K562 (cell line): ENCODE measurements at regions not wholly inside any gene's neighbourhood (a gene's known extent, or its start where the extent isn't known, plus 50 kb on each side); places are given as distances from the start of the nearest gene placed in this dataset.

Experiments
- ATAC-seq: fragments of 200-7000 bp; cut with Tn5 transposase; 3 replicates; pipeline ENCODE4 v1.9.1; 2020; ENCODE audit warnings: moderate library complexity
- BruUV-seq: library from RNA; stranded (reverse); fragments of 400-500 nt; replicated peaks from 2 replicates; lab custom pipeline; 2021; lab: Mats Ljungman, UMichigan
- CTCF ChIA-PET: fragments of 300-600 bp; formaldehyde crosslinking; extraction: SDS; loops from one replicate; lab custom pipeline; 2021; ENCODE audit warnings: low intra/inter-chr PET ratio; lab: Yijun Ruan, JAX
- POLR2A ChIA-PET: fragments of 300-600, 350-650 bp; sonication (Branson Sonifier 250); formaldehyde crosslinking; extraction: SDS; loops from one replicate; lab custom pipeline; 2021; ENCODE audit warnings: antibody characterized with exemption, inconsistent platforms; lab: Yijun Ruan, JAX
- DNase-seq, 4 experiments: peaks; one replicate each; pipeline versions ENCODE4 v3.0.0 to v3.0.0-alpha.2; 2011 to 2018; ENCODE audit warnings: low spot score in 3 of 4, mixed read lengths in 3 of 4; ENCODE audit errors: extremely low read depth in 1 of 4
- FAIRE-seq: peaks from 2 replicates; lab custom pipeline; 2011; peaks lifted over from hg19 to GRCh38; lab: Jason Lieb, UNC
- H2AFZ ChIP-seq: 2 replicates; pipeline ENCODE4 v1.6.0; 2011; ENCODE audit warnings: low read depth, low read length, control low read depth, inconsistent platforms
- H3K27ac ChIP-seq: fragments of 200-600 bp; 3 replicates; pipeline ENCODE4 v1.8.0; 2011; ENCODE audit warnings: low read depth, mild to moderate bottlenecking, control low read depth, inconsistent platforms, low read length, moderate library complexity, mixed read lengths; ENCODE audit errors: extremely low read depth
- H3K27me3 ChIP-seq, 2 experiments: fragments of 300-600 bp in 1 of 2; 2 replicates in 1 of 2; 3 replicates in 1 of 2; pipeline versions ENCODE4 v1.6.0 to v1.8.0; 2011; ENCODE audit warnings: inconsistent platforms in 2 of 2, low read length in 2 of 2, mild to moderate bottlenecking in 1 of 2, mixed read lengths in 1 of 2, moderate library complexity in 1 of 2; ENCODE audit not compliant: control insufficient read depth in 2 of 2, insufficient read depth in 2 of 2
- H3K36me3 ChIP-seq: fragments of 300-600 bp; 3 replicates; pipeline ENCODE4 v1.8.0; 2011; ENCODE audit warnings: mild to moderate bottlenecking, low read length, inconsistent platforms; ENCODE audit not compliant: control insufficient read depth, insufficient read depth
- H3K4me1 ChIP-seq, 2 experiments: fragments of 200-600 bp in 1 of 2; replicated peaks in 1 of 2; 2 replicates in 1 of 2; 3 replicates in 1 of 2; pipeline versions ENCODE4 v1.5.1 to v1.8.0; 2011; ENCODE audit warnings: inconsistent platforms in 2 of 2, low read length in 2 of 2, mild to moderate bottlenecking in 1 of 2, mixed read lengths in 1 of 2, moderate library complexity in 1 of 2; ENCODE audit not compliant: control insufficient read depth in 2 of 2, insufficient read depth in 2 of 2
- H3K4me2 ChIP-seq: 2 replicates; pipeline ENCODE4 v1.6.1; 2011; ENCODE audit warnings: low read length, control low read depth, inconsistent platforms, mixed read lengths; ENCODE audit not compliant: insufficient read depth
- H3K4me3 ChIP-seq: fragments of 200-600 bp; sonication (generic), shearing (Covaris generic); 2 replicates; pipeline ENCODE4 v1.5.1; 2016; ENCODE audit warnings: control low read depth, inconsistent platforms
- H3K79me2 ChIP-seq: fragments of 200-600 bp; 3 replicates; pipeline ENCODE4 v1.8.0; 2011; ENCODE audit warnings: low read length, inconsistent platforms; ENCODE audit not compliant: control insufficient read depth, insufficient read depth
- H3K9ac ChIP-seq, 2 experiments: 2 replicates each; pipeline versions ENCODE4 v1.6.0 to v1.6.1; 2011; ENCODE audit warnings: low read depth in 2 of 2, low read length in 2 of 2, control low read depth in 1 of 2, inconsistent platforms in 1 of 2, mild to moderate bottlenecking in 1 of 2, mixed read lengths in 1 of 2; ENCODE audit not compliant: insufficient read depth in 1 of 2
- H3K9me1 ChIP-seq: one replicate; pipeline ENCODE4 v1.6.0; 2011; ENCODE audit warnings: inconsistent platforms, mild to moderate bottlenecking, low read length, moderate library complexity; ENCODE audit not compliant: control insufficient read depth, insufficient read depth
- H3K9me3 ChIP-seq: replicated peaks from 2 replicates; pipeline ENCODE4 v1.5.1; 2011; ENCODE audit warnings: low read depth, low read length, inconsistent platforms; ENCODE audit not compliant: control insufficient read depth, insufficient read depth
- H4K20me1 ChIP-seq: replicated peaks from 2 replicates; pipeline ENCODE4 v1.6.1; 2011; ENCODE audit warnings: low read length, inconsistent platforms, mixed read lengths; ENCODE audit not compliant: control insufficient read depth, insufficient read depth
- AFF1 ChIP-seq, 2 experiments: fragments of 450-650 bp; IDR thresholded peaks; 2 replicates each; pipeline ENCODE4 v1.6.1; 2018; ENCODE audit warnings: mild to moderate bottlenecking in 2 of 2, low read depth in 1 of 2; ENCODE audit not compliant: partially characterized antibody in 2 of 2
- ARHGAP35 ChIP-seq: fragments of 450-650 bp; IDR thresholded peaks from 2 replicates; pipeline ENCODE4 v1.6.1; 2018; ENCODE audit not compliant: partially characterized antibody
- ARID1B ChIP-seq: fragments of 450-650 bp; IDR thresholded peaks from 2 replicates; pipeline ENCODE4 v1.6.1; 2016; ENCODE audit warnings: antibody characterized with exemption, mild to moderate bottlenecking, inconsistent platforms
- ARID3A ChIP-seq: IDR thresholded peaks from 2 replicates; pipeline ENCODE4 v1.6.1; 2012; ENCODE audit warnings: low read depth, low read length, improper control_type of control experiment, borderline replicate concordance
- DNMT1 ChIP-seq: fragments of 450-650 bp; IDR thresholded peaks from 2 replicates; pipeline ENCODE4 v1.6.1; 2016; ENCODE audit warnings: antibody characterized with exemption, mild to moderate bottlenecking
- ESRRB ChIP-seq: fragments of 250-450 bp; sonication (Bioruptor Pico); IDR thresholded peaks from 2 replicates; pipeline ENCODE4 v1.5.0; 2020; ENCODE audit warnings: mild to moderate bottlenecking, moderate library complexity, borderline replicate concordance
- GTF2A2 ChIP-seq: IDR thresholded peaks from 2 replicates; pipeline ENCODE4 v1.6.1; 2016; ENCODE audit warnings: mild to moderate bottlenecking, missing genetic modification characterization, missing compliant biosample characterization
- HDAC1 ChIP-seq, 2 experiments: fragments of 450-650 bp; IDR thresholded peaks; 2 replicates each; pipeline ENCODE4 v1.6.1; 2016 to 2017; ENCODE audit warnings: inconsistent platforms in 1 of 2, mild to moderate bottlenecking in 1 of 2, moderate library complexity in 1 of 2
- MLLT1 ChIP-seq, 2 experiments: fragments of 450-650 bp; IDR thresholded peaks; 2 replicates each; pipeline ENCODE4 v1.6.1; 2016
- MTA2 ChIP-seq: fragments of 450-650 bp; IDR thresholded peaks from 2 replicates; pipeline ENCODE4 v1.6.1; 2016; ENCODE audit warnings: low read depth
- PML ChIP-seq: IDR thresholded peaks from 2 replicates; pipeline ENCODE4 v1.6.1; 2012; ENCODE audit warnings: low read length, inconsistent platforms
- RUNX1 ChIP-seq: sonication (generic); IDR thresholded peaks from 2 replicates; pipeline ENCODE4 v1.6.1; 2016; ENCODE audit warnings: antibody characterized with exemption, low read depth
- TARDBP ChIP-seq: fragments of 450-650 bp; IDR thresholded peaks from 2 replicates; pipeline ENCODE4 v1.6.1; 2016
- ZNF3 ChIP-seq: fragments of 250-450 bp; sonication (Bioruptor Pico); IDR thresholded peaks from 2 replicates; pipeline ENCODE4 v1.5.0; 2021; ENCODE audit warnings: mild to moderate bottlenecking, moderate library complexity
- WGBS: fragments of 100-300 bp; shearing (Covaris generic); methylation state at CpG from one replicate; pipeline ENCODE4 v1.1.6; 2016; ENCODE audit warnings: low coverage, mixed read lengths; ENCODE audit not compliant: insufficient coverage; ENCODE audit errors: missing lambda C conversion rate; 5-methylcytosine and 5-hydroxymethylcytosine counted together
- in situ Hi-C: fragments of 300-500 bp; cut with MboI; formaldehyde crosslinking; loops from 4 replicates; pipeline ENCODE4 v1.15.0; 2018; ENCODE audit warnings: inconsistent platforms, mixed read lengths
- intact Hi-C: fragments of 100-400 bp; cut with micrococcal nuclease; formaldehyde crosslinking; loops from 2 replicates; pipeline ENCODE4 v1.14.2; 2022

- H3K27me3 ChIP-seq = peaks cover 9 to 17% of the 10 kb centered on the region in 2 experiments
- H3K4me1 ChIP-seq = no peaks in the 10 kb centered on the region
- no peaks in the 10 kb centered on the region for H4K20me1 ChIP-seq
- no peaks in the 10 kb centered on the region for H3K9me1 ChIP-seq
- in situ Hi-C loops = no loop called here
- ChIA-PET POLR2A (no interaction called here), CTCF (no interaction called here)
- H3K4me2 ChIP-seq = no peak overlapping the region
- H2AFZ ChIP-seq = no peak overlapping the region
- BruUV-seq = no TSS peak
- DNase-seq = no peak
- H3K9me3 ChIP-seq = no peaks in the 10 kb centered on the region
- TF ChIP-seq ARID1B (no peak), RUNX1 (no peak), ESRRB (CRISPR knock-in tag) (no peak), TARDBP (no peak), ZNF3 (CRISPR knock-in tag) (no peak), HDAC1 (IDR thresholded peaks at IDR 0.05) (no peak), AFF1 (IDR thresholded peaks at IDR 0.05; ENCODE audit: low read depth in 1 of 2, partially characterized antibody in 2 of 2) (no peak), ARID3A (no peak), PML (no peak), GTF2A2 (tag) (no peak), MTA2 (no peak), ARHGAP35 (no peak), DNMT1 (no peak), MLLT1 (IDR thresholded peaks at IDR 0.05) (no peak)
- TF ChIP-seq, all 486 proteins: peak for 0
- FAIRE-seq (no peak), ATAC-seq (no peak)
- H3K4me3 ChIP-seq = no peak overlapping the region
- no peaks in the 10 kb centered on the region for H3K79me2 ChIP-seq
- H3K9ac ChIP-seq = no peak overlapping the region
- intact Hi-C loops = no loop called here
- no peaks in the 10 kb centered on the region for H3K36me3 ChIP-seq
- no peak overlapping the region for H3K27ac ChIP-seq
- 0% methylated on average over 1 of the region's 1 CpG for WGBS
These were observed 199.7 kb downstream of the RPLP1 start for GRCh38 chr15:69652293-69652692.
